ENCODE measurements at regions not wholly inside any gene's neighbourhood (a gene's known extent, or its start where the extent isn't known, plus 50 kb on each side); places are given as distances from the start of the nearest gene placed in this dataset.

GRCh38 chr4:141395246-141395830 lies 174.6 kb downstream of the ZNF330 start:
- no peak for TF ChIP-seq EZH2 (IDR thresholded peaks at IDR 0.05; ENCODE audit: insufficient read depth, low read length)
- TF ChIP-seq CTCF (IDR thresholded peaks at IDR 0.05; ENCODE audit: insufficient read depth, low read depth, low read length), result no peak
- Histone ChIP-seq H3K4me2 (ENCODE audit: low read length) (no peak overlapping the region), H3K4me3 (ENCODE audit: insufficient read depth, low read depth, low read length) (no peak overlapping the region), H3K9me3 (ENCODE audit: insufficient read depth, low read depth, low read length) (no peaks in the 10 kb centered on the region), H3K27me3 (ENCODE audit: insufficient read depth, low read length) (no peaks in the 10 kb centered on the region), H3K79me2 (ENCODE audit: insufficient read depth, low read length) (no peaks in the 10 kb centered on the region), H3K27ac (ENCODE audit: low read depth, low read length) (no peak overlapping the region), H3K36me3 (ENCODE audit: insufficient read depth, low read length) (no peaks in the 10 kb centered on the region), H4K20me1 (ENCODE audit: insufficient read depth, low read length) (no peaks in the 10 kb centered on the region), H2AFZ (ENCODE audit: low read depth, low read length) (no peak overlapping the region), H3K9ac (ENCODE audit: low read length) (no peak overlapping the region), H3K4me1 (ENCODE audit: insufficient read depth, low read length) (no peaks in the 10 kb centered on the region)
- H3K36me3 Mint-ChIP-seq (ENCODE audit: low read depth, unreplicated experiment), result no peaks in the 10 kb centered on the region
- no peaks in the 10 kb centered on the region for H3K9me3 Mint-ChIP-seq (ENCODE audit: unreplicated experiment)
- no peak overlapping the region for H3K27ac Mint-ChIP-seq (ENCODE audit: unreplicated experiment)
- DNase-seq (ENCODE audit: low read depth) (peak; percentile 72), FAIRE-seq (no peak)
- H3K27me3 Mint-ChIP-seq (ENCODE audit: low read depth, unreplicated experiment), result no peaks in the 10 kb centered on the region
- H3K4me1 Mint-ChIP-seq (ENCODE audit: low read depth, unreplicated experiment), result peaks cover 6% of the 10 kb centered on the region
- H3K4me3 Mint-ChIP-seq (ENCODE audit: unreplicated experiment), result no peak overlapping the region

GRCh38 chr4:141395919-141396318 lies 175.2 kb downstream of the ZNF330 start:
- H3K9ac ChIP-seq (ENCODE audit: low read length), result no peak overlapping the region
- H3K27ac Mint-ChIP-seq (ENCODE audit: unreplicated experiment), result no peak overlapping the region

More at GRCh38 chr4:141395919-141396318, 175.2 kb downstream of the ZNF330 start:
- Histone ChIP-seq H3K4me3 (ENCODE audit: insufficient read depth, low read depth, low read length) (no peak overlapping the region), H3K27me3 (ENCODE audit: insufficient read depth, low read length) (no peaks in the 10 kb centered on the region), H3K9me3 (ENCODE audit: insufficient read depth, low read depth, low read length) (no peaks in the 10 kb centered on the region), H3K4me1 (ENCODE audit: insufficient read depth, low read length) (no peaks in the 10 kb centered on the region), H2AFZ (ENCODE audit: low read depth, low read length) (no peak overlapping the region), H3K79me2 (ENCODE audit: insufficient read depth, low read length) (no peaks in the 10 kb centered on the region), H4K20me1 (ENCODE audit: insufficient read depth, low read length) (no peaks in the 10 kb centered on the region), H3K36me3 (ENCODE audit: insufficient read depth, low read length) (no peaks in the 10 kb centered on the region), H3K4me2 (ENCODE audit: low read length) (no peak overlapping the region), H3K27ac (ENCODE audit: low read depth, low read length) (no peak overlapping the region)
- FAIRE-seq (no peak), DNase-seq (ENCODE audit: low read depth) (no peak)
- no peaks in the 10 kb centered on the region for H3K27me3 Mint-ChIP-seq (ENCODE audit: low read depth, unreplicated experiment)
- H3K36me3 Mint-ChIP-seq (ENCODE audit: low read depth, unreplicated experiment), result no peaks in the 10 kb centered on the region
- no peak overlapping the region for H3K4me3 Mint-ChIP-seq (ENCODE audit: unreplicated experiment)
- no peak for TF ChIP-seq EZH2 (IDR thresholded peaks at IDR 0.05; ENCODE audit: insufficient read depth, low read length)
- TF ChIP-seq CTCF (IDR thresholded peaks at IDR 0.05; ENCODE audit: insufficient read depth, low read depth, low read length), result no peak
- peaks cover 6% of the 10 kb centered on the region for H3K4me1 Mint-ChIP-seq (ENCODE audit: low read depth, unreplicated experiment)
- H3K9me3 Mint-ChIP-seq (ENCODE audit: unreplicated experiment), result no peaks in the 10 kb centered on the region
